HCT116 (cell line): ENCODE measurements at regions not wholly inside any gene's neighbourhood (a gene's known extent, or its start where the extent isn't known, plus 50 kb on each side); places are given as distances from the start of the nearest gene placed in this dataset.

Source experiments
- ATAC-seq: fragments of 200-7000 bp; cut with Tn5 transposase; 2 replicates; pipeline ENCODE4 v1.9.1; 2020; ENCODE audit warnings: mild to moderate bottlenecking, moderate library complexity
- BruUV-seq: library from RNA; stranded (reverse); fragments of 400-500 nt; replicated peaks from 2 replicates; lab custom pipeline; 2021; lab: Mats Ljungman, UMichigan
- CTCF ChIA-PET: fragments of 300-600 bp; sonication (Branson Sonifier 250); formaldehyde crosslinking; loops from one replicate; lab custom pipeline; 2021; ENCODE audit warnings: antibody characterized with exemption; lab: Charles Lee
- POLR2A ChIA-PET: fragments of 300-600, 350-600 bp; sonication (Branson Sonifier 250); formaldehyde crosslinking; loops from one replicate; lab custom pipeline; 2021; ENCODE audit warnings: antibody characterized with exemption; lab: Charles Lee
- RAD21 ChIA-PET, 2 experiments: fragments of 300-600 bp; sonication (Branson Sonifier 250); formaldehyde crosslinking; loops; one replicate each; lab custom pipeline; 2023; ENCODE audit warnings: low total read pairs in 2 of 2; ENCODE audit not compliant: uncharacterized antibody in 2 of 2, unreplicated experiment in 2 of 2, low non-redundant PET in 1 of 2; lab: Charles Lee
- DNase-seq: peaks from one replicate; pipeline ENCODE4 v3.0.0-alpha.2; 2010; ENCODE audit warnings: low read depth, low spot score
- H2AFZ ChIP-seq: fragments of 200-600 bp; shearing (Covaris generic), sonication (generic); 2 replicates; pipeline ENCODE4 v1.6.1; 2017; ENCODE audit warnings: low read depth, mixed run types, mixed read lengths, antibody characterized with exemption, low read length; ENCODE audit not compliant: poor library complexity, severe bottlenecking
- H3K27ac ChIP-seq: 2 replicates; pipeline ENCODE4 v1.5.1; 2012; ENCODE audit warnings: low read depth, low read length
- H3K27me3 ChIP-seq: fragments of 200-600 bp; sonication (generic); 2 replicates; pipeline ENCODE4 v1.6.1; 2016; ENCODE audit warnings: mixed run types, low read length, mixed read lengths; ENCODE audit not compliant: insufficient read depth
- H3K36me3 ChIP-seq, 2 experiments: fragments of 200-500 bp in 1 of 2; fragments of 200-600 bp in 1 of 2; sonication (Bioruptor generic) in 1 of 2; sonication (generic) in 1 of 2; 2 replicates each; pipeline versions ENCODE4 v1.5.1 to v1.6.1; 2014 to 2016; ENCODE audit warnings: low read length in 2 of 2, inconsistent platforms in 1 of 2, mixed read lengths in 1 of 2, mixed run types in 1 of 2; ENCODE audit not compliant: insufficient read depth in 2 of 2, control insufficient read depth in 1 of 2
- H3K4me1 ChIP-seq, 2 experiments: fragments of 200-600 bp in 1 of 2; sonication (generic) in 1 of 2; 2 replicates each; pipeline versions ENCODE4 v1.5.1 to v1.6.1; 2012 to 2017; ENCODE audit warnings: low read length in 2 of 2, inconsistent platforms in 1 of 2, mild to moderate bottlenecking in 1 of 2, mixed read lengths in 1 of 2, mixed run types in 1 of 2, moderate library complexity in 1 of 2; ENCODE audit not compliant: insufficient read depth in 2 of 2, control insufficient read depth in 1 of 2
- H3K4me2 ChIP-seq: fragments of 200-600 bp; sonication (generic); 2 replicates; pipeline ENCODE4 v1.6.1; 2017; ENCODE audit warnings: mixed run types, low read length, mixed read lengths
- H3K4me3 ChIP-seq, 2 experiments: fragments of 200-600 bp in 1 of 2; sonication (generic) in 1 of 2; replicated peaks in 1 of 2; 2 replicates each; pipeline ENCODE4 v1.5.1; 2011 to 2016; ENCODE audit warnings: low read length in 2 of 2, control low read depth in 1 of 2, low read depth in 1 of 2, mild to moderate bottlenecking in 1 of 2, mixed read lengths in 1 of 2, mixed run types in 1 of 2
- H3K79me2 ChIP-seq: fragments of 200-600 bp; sonication (generic); 2 replicates; pipeline ENCODE4 v1.6.1; 2017; ENCODE audit warnings: mild to moderate bottlenecking, mixed run types, low read length, moderate library complexity, mixed read lengths; ENCODE audit not compliant: insufficient read depth
- H3K9ac ChIP-seq: fragments of 200-600 bp; sonication (generic); 2 replicates; pipeline ENCODE4 v1.6.1; 2016; ENCODE audit warnings: low read length, mixed read lengths
- H3K9me2 ChIP-seq: fragments of 200-600 bp; sonication (generic), shearing (Covaris generic); 2 replicates; pipeline ENCODE4 v1.6.1; 2017; ENCODE audit warnings: mixed run types, mild to moderate bottlenecking, moderate library complexity; ENCODE audit not compliant: insufficient read depth
- H3K9me3 ChIP-seq, 2 experiments: fragments of 200-500 bp in 1 of 2; fragments of 200-600 bp in 1 of 2; sonication (Bioruptor generic) in 1 of 2; sonication (generic) in 1 of 2; 2 replicates each; pipeline ENCODE4 v1.6.1; 2014 to 2017; ENCODE audit warnings: low read length in 2 of 2, mixed read lengths in 2 of 2, inconsistent platforms in 1 of 2, low read depth in 1 of 2, mild to moderate bottlenecking in 1 of 2, mixed run types in 1 of 2, moderate library complexity in 1 of 2; ENCODE audit not compliant: control insufficient read depth in 1 of 2, insufficient read depth in 1 of 2
- H4K20me1 ChIP-seq: fragments of 200-600 bp; sonication (generic), shearing (Covaris generic); 2 replicates; pipeline ENCODE4 v1.6.1; 2017; ENCODE audit warnings: mixed run types, mild to moderate bottlenecking, moderate library complexity; ENCODE audit not compliant: insufficient read depth
- CBX3 ChIP-seq: IDR thresholded peaks from 2 replicates; pipeline ENCODE4 v1.6.1; 2012; ENCODE audit warnings: low read depth
- EGR1 ChIP-seq: IDR thresholded peaks from 2 replicates; pipeline ENCODE4 v1.6.1; 2012; ENCODE audit warnings: low read depth
- ELF1 ChIP-seq: IDR thresholded peaks from 2 replicates; pipeline ENCODE4 v1.6.1; 2012; ENCODE audit warnings: low read depth, borderline replicate concordance
- EZH2 ChIP-seq: fragments of 200-600 bp; sonication (generic); IDR thresholded peaks from 2 replicates; pipeline ENCODE4 v1.6.1; 2017; ENCODE audit warnings: antibody characterized with exemption, mixed run types
- FOSL1 ChIP-seq: IDR thresholded peaks from 2 replicates; pipeline ENCODE4 v1.6.1; 2012; ENCODE audit warnings: low read depth
- JUND ChIP-seq: IDR thresholded peaks from 2 replicates; pipeline ENCODE4 v1.6.1; 2012
- MAX ChIP-seq: IDR thresholded peaks from 2 replicates; pipeline ENCODE4 v1.6.1; 2012
- POLR2A ChIP-seq: IDR thresholded peaks from 2 replicates; pipeline ENCODE4 v1.7.0; 2011; ENCODE audit warnings: borderline replicate concordance; ENCODE audit not compliant: insufficient read depth, insufficient read length; ENCODE audit errors: extremely low read depth
- POLR2AphosphoS5 ChIP-seq: IDR thresholded peaks from 2 replicates; pipeline ENCODE4 v1.6.1; 2011; ENCODE audit warnings: mild to moderate bottlenecking, low read depth, low read length, moderate library complexity
- SIN3A ChIP-seq: IDR thresholded peaks from 2 replicates; pipeline ENCODE4 v1.6.1; 2012; ENCODE audit warnings: low read depth
- SP1 ChIP-seq: IDR thresholded peaks from 2 replicates; pipeline ENCODE4 v1.6.1; 2012; ENCODE audit warnings: low read depth
- SRF ChIP-seq: IDR thresholded peaks from 2 replicates; pipeline ENCODE4 v1.6.1; 2012; ENCODE audit warnings: low read depth
- TCF7L2 ChIP-seq: IDR thresholded peaks from 2 replicates; pipeline ENCODE4 v1.7.0; 2011; ENCODE audit warnings: borderline replicate concordance, inconsistent platforms; ENCODE audit not compliant: insufficient read depth, insufficient read length; ENCODE audit errors: extremely low read depth
- ZBTB33 ChIP-seq: IDR thresholded peaks from 2 replicates; pipeline ENCODE4 v1.6.1; 2011; ENCODE audit warnings: mild to moderate bottlenecking, low read length, moderate library complexity; ENCODE audit not compliant: insufficient replicate concordance; ENCODE audit errors: extremely low read depth
- ZFX ChIP-seq: fragments of 450-650 bp; IDR thresholded peaks from 2 replicates; pipeline ENCODE4 v1.6.1; 2017
- ZNF274 ChIP-seq: fragments of 200-500 bp; sonication (Bioruptor generic); IDR thresholded peaks from 2 replicates; pipeline ENCODE4 v1.6.1; 2014; ENCODE audit warnings: mild to moderate bottlenecking, low read depth, low read length, inconsistent platforms
- intact Hi-C: fragments of 100-400 bp; cut with micrococcal nuclease; formaldehyde crosslinking; loops from 2 replicates; pipeline ENCODE4 v1.10.0; 2022
- TF ChIP-seq, protein P1 (sequence below), 3 experiments: fragments of 200-600 bp in 1 of 3; sonication (generic) in 1 of 3; IDR thresholded peaks in 2 of 3; conservative IDR thresholded peaks in 1 of 3; 2 replicates each; pipeline ENCODE4 v1.5.1; 2012 to 2017; ENCODE audit warnings: low read depth in 2 of 3, low read length in 2 of 3, antibody characterized with exemption in 1 of 3, borderline replicate concordance in 1 of 3, control low read depth in 1 of 3, mild to moderate bottlenecking in 1 of 3, mixed read lengths in 1 of 3, mixed run types in 1 of 3, moderate library complexity in 1 of 3; ENCODE audit not compliant: insufficient read depth in 1 of 3
- TF ChIP-seq, protein P2 (sequence below): IDR thresholded peaks from 2 replicates; pipeline ENCODE4 v1.6.1; 2012
- TF ChIP-seq, protein P3 (sequence below): IDR thresholded peaks from 2 replicates; pipeline ENCODE4 v1.6.1; 2012; ENCODE audit warnings: low read depth

DNA sequence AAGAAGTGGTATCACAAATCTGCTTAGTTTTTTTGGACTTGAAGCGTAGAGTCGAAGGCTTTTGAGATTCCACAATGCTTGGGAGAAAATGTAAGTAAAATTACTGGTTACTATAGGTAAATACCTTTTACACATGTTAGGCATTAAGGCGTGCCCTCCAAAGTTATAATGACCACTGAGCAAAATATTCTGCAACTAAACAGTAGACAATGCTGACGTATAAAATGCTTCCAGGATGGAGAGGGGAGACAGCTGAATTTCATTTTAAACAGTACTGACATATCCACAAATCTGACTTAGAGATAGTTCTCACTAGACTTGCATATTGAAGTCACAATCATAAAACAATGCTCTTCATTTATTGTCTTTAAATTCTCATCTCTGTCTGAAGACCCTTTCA, 144.5 kb upstream of the DCN start:
- DNase-seq: no peak
- RAD21 ChIA-PET: no interaction called here

More for the DNA sequence above, 144.5 kb upstream of the DCN start:
- Histone ChIP-seq H3K9me2 (no peaks in the 10 kb centered on the region), H3K9me3 (no peaks in the 10 kb centered on the region), H3K36me3 (no peaks in the 10 kb centered on the region), H3K27me3 (no peaks in the 10 kb centered on the region), H3K79me2 (no peaks in the 10 kb centered on the region), H3K4me1 (no peaks in the 10 kb centered on the region), H3K4me3 (no peak overlapping the region), H2AFZ (no peak overlapping the region), H3K27ac (no peak overlapping the region), H4K20me1 (no peaks in the 10 kb centered on the region), H3K4me2 (no peak overlapping the region), H3K9ac (no peak overlapping the region)
- TF ChIP-seq POLR2A (no peak), CBX3 (no peak), ZNF274 (no peak), TCF7L2 (no peak), EZH2 (no peak), SP1 (no peak), EGR1 (no peak), SRF (no peak), POLR2AphosphoS5 (no peak), MAX (no peak), JUND (no peak), ZBTB33 (no peak), SIN3A (no peak), FOSL1 (no peak), ELF1 (no peak), ZFX (no peak)
- TF ChIP-seq, protein P1, sequence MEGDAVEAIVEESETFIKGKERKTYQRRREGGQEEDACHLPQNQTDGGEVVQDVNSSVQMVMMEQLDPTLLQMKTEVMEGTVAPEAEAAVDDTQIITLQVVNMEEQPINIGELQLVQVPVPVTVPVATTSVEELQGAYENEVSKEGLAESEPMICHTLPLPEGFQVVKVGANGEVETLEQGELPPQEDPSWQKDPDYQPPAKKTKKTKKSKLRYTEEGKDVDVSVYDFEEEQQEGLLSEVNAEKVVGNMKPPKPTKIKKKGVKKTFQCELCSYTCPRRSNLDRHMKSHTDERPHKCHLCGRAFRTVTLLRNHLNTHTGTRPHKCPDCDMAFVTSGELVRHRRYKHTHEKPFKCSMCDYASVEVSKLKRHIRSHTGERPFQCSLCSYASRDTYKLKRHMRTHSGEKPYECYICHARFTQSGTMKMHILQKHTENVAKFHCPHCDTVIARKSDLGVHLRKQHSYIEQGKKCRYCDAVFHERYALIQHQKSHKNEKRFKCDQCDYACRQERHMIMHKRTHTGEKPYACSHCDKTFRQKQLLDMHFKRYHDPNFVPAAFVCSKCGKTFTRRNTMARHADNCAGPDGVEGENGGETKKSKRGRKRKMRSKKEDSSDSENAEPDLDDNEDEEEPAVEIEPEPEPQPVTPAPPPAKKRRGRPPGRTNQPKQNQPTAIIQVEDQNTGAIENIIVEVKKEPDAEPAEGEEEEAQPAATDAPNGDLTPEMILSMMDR (IDR thresholded peaks at IDR 0.05 in 2 of 3, conservative IDR thresholded peaks at IDR 0.05 in 1 of 3; ENCODE audit: borderline replicate concordance in 1 of 3, insufficient read depth in 1 of 3, low read depth in 2 of 3, low read length in 2 of 3): no peak
- TF ChIP-seq, protein P2, sequence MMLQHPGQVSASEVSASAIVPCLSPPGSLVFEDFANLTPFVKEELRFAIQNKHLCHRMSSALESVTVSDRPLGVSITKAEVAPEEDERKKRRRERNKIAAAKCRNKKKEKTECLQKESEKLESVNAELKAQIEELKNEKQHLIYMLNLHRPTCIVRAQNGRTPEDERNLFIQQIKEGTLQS: no peak
- TF ChIP-seq, protein P3, sequence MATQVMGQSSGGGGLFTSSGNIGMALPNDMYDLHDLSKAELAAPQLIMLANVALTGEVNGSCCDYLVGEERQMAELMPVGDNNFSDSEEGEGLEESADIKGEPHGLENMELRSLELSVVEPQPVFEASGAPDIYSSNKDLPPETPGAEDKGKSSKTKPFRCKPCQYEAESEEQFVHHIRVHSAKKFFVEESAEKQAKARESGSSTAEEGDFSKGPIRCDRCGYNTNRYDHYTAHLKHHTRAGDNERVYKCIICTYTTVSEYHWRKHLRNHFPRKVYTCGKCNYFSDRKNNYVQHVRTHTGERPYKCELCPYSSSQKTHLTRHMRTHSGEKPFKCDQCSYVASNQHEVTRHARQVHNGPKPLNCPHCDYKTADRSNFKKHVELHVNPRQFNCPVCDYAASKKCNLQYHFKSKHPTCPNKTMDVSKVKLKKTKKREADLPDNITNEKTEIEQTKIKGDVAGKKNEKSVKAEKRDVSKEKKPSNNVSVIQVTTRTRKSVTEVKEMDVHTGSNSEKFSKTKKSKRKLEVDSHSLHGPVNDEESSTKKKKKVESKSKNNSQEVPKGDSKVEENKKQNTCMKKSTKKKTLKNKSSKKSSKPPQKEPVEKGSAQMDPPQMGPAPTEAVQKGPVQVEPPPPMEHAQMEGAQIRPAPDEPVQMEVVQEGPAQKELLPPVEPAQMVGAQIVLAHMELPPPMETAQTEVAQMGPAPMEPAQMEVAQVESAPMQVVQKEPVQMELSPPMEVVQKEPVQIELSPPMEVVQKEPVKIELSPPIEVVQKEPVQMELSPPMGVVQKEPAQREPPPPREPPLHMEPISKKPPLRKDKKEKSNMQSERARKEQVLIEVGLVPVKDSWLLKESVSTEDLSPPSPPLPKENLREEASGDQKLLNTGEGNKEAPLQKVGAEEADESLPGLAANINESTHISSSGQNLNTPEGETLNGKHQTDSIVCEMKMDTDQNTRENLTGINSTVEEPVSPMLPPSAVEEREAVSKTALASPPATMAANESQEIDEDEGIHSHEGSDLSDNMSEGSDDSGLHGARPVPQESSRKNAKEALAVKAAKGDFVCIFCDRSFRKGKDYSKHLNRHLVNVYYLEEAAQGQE: no peak
- intact Hi-C loops: loop anchor here (10.0 kb wide), 2 partner anchors 152 to 222 kb away; no protein-coding TSS in a partner anchor
- ChIA-PET CTCF (interaction anchor here (0.6 to 2.8 kb wide), 14 partner anchors 8 to 368 kb away, joined by 3 to 13 read pairs (median 4); partner anchors contain the start of gene LUM), POLR2A (no interaction called here)
- no TSS peak for BruUV-seq
- ATAC-seq: no peak
